Endodermal cell (in vitro differentiated cells): ENCODE measurements at regions not wholly inside any gene's neighbourhood (a gene's known extent, or its start where the extent isn't known, plus 50 kb on each side); places are given as distances from the start of the nearest gene placed in this dataset.

Source experiments
- DNase-seq: peaks from one replicate; pipeline ENCODE4 v3.0.0-alpha.2; 2017
- H3K27ac ChIP-seq: 2 replicates; pipeline ENCODE4 v1.5.1; 2013; ENCODE audit warnings: mild to moderate bottlenecking, low read depth, low read length, moderate library complexity
- H3K27me3 ChIP-seq: 2 replicates; pipeline ENCODE4 v1.6.1; 2013; ENCODE audit warnings: mild to moderate bottlenecking, low read length, moderate library complexity; ENCODE audit not compliant: insufficient read depth, control insufficient read depth, poor library complexity, severe bottlenecking
- H3K36me3 ChIP-seq: 2 replicates; pipeline ENCODE4 v1.7.0; 2013; ENCODE audit warnings: mild to moderate bottlenecking, low read length, moderate library complexity; ENCODE audit not compliant: control insufficient read depth, insufficient read depth
- H3K4me1 ChIP-seq: one replicate; pipeline ENCODE4 v1.7.0; 2013; ENCODE audit warnings: low read length; ENCODE audit not compliant: control insufficient read depth, insufficient read depth
- H3K4me3 ChIP-seq: 2 replicates; pipeline ENCODE4 v1.5.1; 2013; ENCODE audit warnings: mild to moderate bottlenecking, low read length, moderate library complexity
- H3K9ac ChIP-seq: 2 replicates; pipeline ENCODE4 v1.6.1; 2013; ENCODE audit warnings: mild to moderate bottlenecking, low read length, moderate library complexity; ENCODE audit not compliant: poor library complexity, severe bottlenecking; ENCODE audit errors: extremely low read depth
- H3K9me3 ChIP-seq: 2 replicates; pipeline ENCODE4 v1.6.1; 2013; ENCODE audit warnings: mild to moderate bottlenecking, low read length, moderate library complexity; ENCODE audit not compliant: control insufficient read depth
- H3K27ac Mint-ChIP-seq: 2 replicates; pipeline ENCODE4 v1.8.0; 2020; ENCODE audit warnings: mixed read lengths
- H3K27me3 Mint-ChIP-seq: 2 replicates; pipeline ENCODE4 v1.8.0; 2021; ENCODE audit warnings: mild to moderate bottlenecking, mixed read lengths; ENCODE audit not compliant: insufficient read depth
- H3K36me3 Mint-ChIP-seq: 2 replicates; pipeline ENCODE4 v1.8.0; 2020; ENCODE audit warnings: low read depth, mixed read lengths
- H3K4me1 Mint-ChIP-seq: 2 replicates; pipeline ENCODE4 v1.8.0; 2020; ENCODE audit warnings: mixed read lengths
- H3K4me3 Mint-ChIP-seq: 2 replicates; pipeline ENCODE4 v1.8.0; 2020; ENCODE audit warnings: mild to moderate bottlenecking, moderate library complexity, mixed read lengths
- H3K9me3 Mint-ChIP-seq: 2 replicates; pipeline ENCODE4 v1.8.0; 2020; ENCODE audit warnings: mild to moderate bottlenecking, mixed read lengths
- CTCF ChIP-seq: fragments of 200-600 bp; sonication (generic); conservative IDR thresholded peaks from 2 replicates; pipeline ENCODE4 v1.5.0; 2021; ENCODE audit warnings: antibody characterized with exemption, mild to moderate bottlenecking
- WGBS, 2 experiments: methylation state at CpG; one replicate each; pipeline versions ENCODE4 v1.1.5 to v1.1.7; 2013; ENCODE audit warnings: missing lambda C conversion rate in 2 of 2, mixed read lengths in 1 of 2; ENCODE audit not compliant: insufficient coverage in 1 of 2, insufficient read length in 1 of 2; 5-methylcytosine and 5-hydroxymethylcytosine counted together

GRCh38 chr14:22449600-22449905 is 139.5 kb downstream of the DAD1 start:
- H3K27me3 Mint-ChIP-seq, result peaks cover 1% of the 10 kb centered on the region
- H3K36me3 Mint-ChIP-seq, result no peaks in the 10 kb centered on the region
- no peaks in the 10 kb centered on the region for H3K36me3 ChIP-seq
- H3K9me3 ChIP-seq, result no peaks in the 10 kb centered on the region
- no peaks in the 10 kb centered on the region for H3K27me3 ChIP-seq
- H3K9me3 Mint-ChIP-seq, result no peaks in the 10 kb centered on the region
- no peak overlapping the region for H3K27ac Mint-ChIP-seq
- H3K4me3 ChIP-seq, result no peak overlapping the region
- no peak for DNase-seq
- WGBS, 2 experiments, result 98 to 100% methylated on average over 1 to 2 of the region's 2 CpGs
- no peak overlapping the region for H3K4me3 Mint-ChIP-seq
- peaks cover 10% of the 10 kb centered on the region for H3K4me1 Mint-ChIP-seq
- H3K4me1 ChIP-seq, result no peaks in the 10 kb centered on the region
- H3K9ac ChIP-seq, result no peak overlapping the region
- H3K27ac ChIP-seq, result no peak overlapping the region
- TF ChIP-seq CTCF, result no peak

GRCh38 chr14:22448905-22449599 is 140.0 kb downstream of the DAD1 start:
- 83 to 91% methylated on average over 1 to 4 of the region's 4 CpGs for WGBS, 2 experiments
- Histone ChIP-seq H3K4me3 (no peak overlapping the region), H3K9ac (no peak overlapping the region), H3K27ac (peak overlapping the region; percentile 75), H3K27me3 (no peaks in the 10 kb centered on the region), H3K36me3 (no peaks in the 10 kb centered on the region), H3K9me3 (no peaks in the 10 kb centered on the region), H3K4me1 (no peaks in the 10 kb centered on the region)
- Mint-ChIP-seq H3K27me3 (peaks cover 1% of the 10 kb centered on the region), H3K4me1 (peaks cover 10% of the 10 kb centered on the region), H3K4me3 (no peak overlapping the region), H3K36me3 (no peaks in the 10 kb centered on the region), H3K9me3 (no peaks in the 10 kb centered on the region), H3K27ac (no peak overlapping the region)
- no peak for DNase-seq
- TF ChIP-seq CTCF, result no peak

GRCh38 chr14:22448035-22448904 is 140.8 kb downstream of the DAD1 start:
- no peaks in the 10 kb centered on the region for H3K27me3 ChIP-seq
- Mint-ChIP-seq H3K27ac (no peak overlapping the region), H3K27me3 (peaks cover 1% of the 10 kb centered on the region), H3K9me3 (no peaks in the 10 kb centered on the region), H3K36me3 (no peaks in the 10 kb centered on the region), H3K4me3 (no peak overlapping the region), H3K4me1 (peaks cover 10% of the 10 kb centered on the region)
- H3K27ac ChIP-seq, result peak overlapping the region; percentile 75
- WGBS, 2 experiments, result 66 to 74% methylated on average over 7 to 10 of the region's 10 CpGs
- no peaks in the 10 kb centered on the region for H3K9me3 ChIP-seq
- H3K36me3 ChIP-seq, result no peaks in the 10 kb centered on the region
- H3K9ac ChIP-seq, result no peak overlapping the region
- TF ChIP-seq CTCF, result no peak
- H3K4me1 ChIP-seq, result no peaks in the 10 kb centered on the region
- H3K4me3 ChIP-seq, result no peak overlapping the region
- DNase-seq, result peak; percentile 76
